Smooth muscle cell (in vitro differentiated cells): ENCODE measurements at regions not wholly inside any gene's neighbourhood (a gene's known extent, or its start where the extent isn't known, plus 50 kb on each side); places are given as distances from the start of the nearest gene placed in this dataset.

Source experiments
- DNase-seq: peaks from one replicate; lab custom pipeline; 2025; ENCODE audit not compliant: unreplicated experiment; lab: John Stamatoyannopoulos, UW
- H2AFZ ChIP-seq: fragments of 200-600 bp; sonication (generic); 2 replicates; pipeline ENCODE4 v1.6.0; 2016; ENCODE audit warnings: antibody characterized with exemption, low read depth, mild to moderate bottlenecking
- H3F3A ChIP-seq: fragments of 200-600 bp; sonication (generic); 2 replicates; pipeline ENCODE4 v1.6.0; 2017; ENCODE audit warnings: antibody characterized with exemption, low read depth
- H3K27ac ChIP-seq: fragments of 200-600 bp; sonication (generic); 2 replicates; pipeline ENCODE4 v1.5.1; 2016; ENCODE audit warnings: low read depth, mild to moderate bottlenecking
- H3K27me3 ChIP-seq: fragments of 200-600 bp; sonication (generic); 2 replicates; pipeline ENCODE4 v1.6.1; 2016; ENCODE audit warnings: low read depth, mild to moderate bottlenecking
- H3K36me3 ChIP-seq: fragments of 200-600 bp; sonication (generic); 2 replicates; pipeline ENCODE4 v1.5.1; 2016; ENCODE audit warnings: low read depth
- H3K4me1 ChIP-seq: fragments of 200-600 bp; sonication (generic); 2 replicates; pipeline ENCODE4 v1.5.1; 2016; ENCODE audit warnings: low read depth
- H3K4me2 ChIP-seq: fragments of 200-600 bp; sonication (generic); 2 replicates; pipeline ENCODE4 v1.6.0; 2016; ENCODE audit warnings: mild to moderate bottlenecking
- H3K4me3 ChIP-seq: fragments of 200-600 bp; sonication (generic); 2 replicates; pipeline ENCODE4 v1.5.1; 2016; ENCODE audit warnings: mild to moderate bottlenecking
- H3K79me2 ChIP-seq: fragments of 200-600 bp; sonication (generic); 2 replicates; pipeline ENCODE4 v1.6.0; 2016; ENCODE audit warnings: low read depth, mild to moderate bottlenecking
- H3K9ac ChIP-seq: fragments of 200-600 bp; sonication (generic); 2 replicates; pipeline ENCODE4 v1.6.0; 2016; ENCODE audit warnings: low read depth
- H3K9me3 ChIP-seq: fragments of 200-600 bp; sonication (generic); replicated peaks from 2 replicates; pipeline ENCODE4 v1.5.1; 2016; ENCODE audit warnings: low read depth
- H4K20me1 ChIP-seq: fragments of 200-600 bp; sonication (generic); 2 replicates; pipeline ENCODE4 v1.6.0; 2016; ENCODE audit warnings: low read depth
- WGBS: methylation state at CpG from one replicate; pipeline ENCODE4 v1.1.7; 2016; ENCODE audit warnings: low lambda C conversion rate; 5-methylcytosine and 5-hydroxymethylcytosine counted together
- TF ChIP-seq, protein P1 (sequence below): fragments of 200-600 bp; sonication (generic); IDR thresholded peaks from 2 replicates; pipeline ENCODE4 v1.5.1; 2017; ENCODE audit warnings: borderline replicate concordance, mild to moderate bottlenecking, antibody characterized with exemption; ENCODE audit not compliant: insufficient read depth, poor library complexity, severe bottlenecking

DNA sequence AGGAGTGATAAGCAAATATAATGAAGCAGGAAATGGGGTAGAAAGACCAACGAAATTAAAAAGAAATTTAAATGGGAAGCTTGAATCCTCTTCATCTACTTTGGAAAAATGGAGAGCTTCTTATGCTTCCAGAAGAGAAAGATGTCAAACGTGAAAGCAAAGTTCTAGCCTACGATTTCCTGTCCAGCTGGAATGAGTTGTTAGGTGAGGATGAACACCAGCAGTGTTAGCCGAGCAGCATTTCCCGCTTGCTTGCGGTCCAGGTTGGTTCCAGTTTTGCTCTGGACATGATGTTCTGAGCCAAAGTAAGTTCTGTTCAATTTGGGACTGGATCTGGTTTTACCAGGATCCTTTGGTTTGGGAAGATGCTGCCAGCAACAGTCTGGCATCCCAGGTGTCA lies 78.9 kb downstream of the DACT1 start:
- Histone ChIP-seq H3K4me3 (no peak overlapping the region), H3K4me2 (peak overlapping the region; percentile 72), H3K9ac (no peak overlapping the region), H4K20me1 (no peaks in the 10 kb centered on the region), H3F3A (peaks cover 26% of the 10 kb centered on the region), H3K9me3 (no peaks in the 10 kb centered on the region), H3K4me1 (peaks cover 23% of the 10 kb centered on the region), H3K27me3 (no peaks in the 10 kb centered on the region), H3K79me2 (no peaks in the 10 kb centered on the region), H3K36me3 (no peaks in the 10 kb centered on the region), H2AFZ (no peak overlapping the region), H3K27ac (peak overlapping the region; percentile 71)
- TF ChIP-seq, protein P1, sequence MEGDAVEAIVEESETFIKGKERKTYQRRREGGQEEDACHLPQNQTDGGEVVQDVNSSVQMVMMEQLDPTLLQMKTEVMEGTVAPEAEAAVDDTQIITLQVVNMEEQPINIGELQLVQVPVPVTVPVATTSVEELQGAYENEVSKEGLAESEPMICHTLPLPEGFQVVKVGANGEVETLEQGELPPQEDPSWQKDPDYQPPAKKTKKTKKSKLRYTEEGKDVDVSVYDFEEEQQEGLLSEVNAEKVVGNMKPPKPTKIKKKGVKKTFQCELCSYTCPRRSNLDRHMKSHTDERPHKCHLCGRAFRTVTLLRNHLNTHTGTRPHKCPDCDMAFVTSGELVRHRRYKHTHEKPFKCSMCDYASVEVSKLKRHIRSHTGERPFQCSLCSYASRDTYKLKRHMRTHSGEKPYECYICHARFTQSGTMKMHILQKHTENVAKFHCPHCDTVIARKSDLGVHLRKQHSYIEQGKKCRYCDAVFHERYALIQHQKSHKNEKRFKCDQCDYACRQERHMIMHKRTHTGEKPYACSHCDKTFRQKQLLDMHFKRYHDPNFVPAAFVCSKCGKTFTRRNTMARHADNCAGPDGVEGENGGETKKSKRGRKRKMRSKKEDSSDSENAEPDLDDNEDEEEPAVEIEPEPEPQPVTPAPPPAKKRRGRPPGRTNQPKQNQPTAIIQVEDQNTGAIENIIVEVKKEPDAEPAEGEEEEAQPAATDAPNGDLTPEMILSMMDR: no peak
- WGBS: 81% methylated on average over 6 of the region's 6 CpGs
- no peak for DNase-seq

DNA sequence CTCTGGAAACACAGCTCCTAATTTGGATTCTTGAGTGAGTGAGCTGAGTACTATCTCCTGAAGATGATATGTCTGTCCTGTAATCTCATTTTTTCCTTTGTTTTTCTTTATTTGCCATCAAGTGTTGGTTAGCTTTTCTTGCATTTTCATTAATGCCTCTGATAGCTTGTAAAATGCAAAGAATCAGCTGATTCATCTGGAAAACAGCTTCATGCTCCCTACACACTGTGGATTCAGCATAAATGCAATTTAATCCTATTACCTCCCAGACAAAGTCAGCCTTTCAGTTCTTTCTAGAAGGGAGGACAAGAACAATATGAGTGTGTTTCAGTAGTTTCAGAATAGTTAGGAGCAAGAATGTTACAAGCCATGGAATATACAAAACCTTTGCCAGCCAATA lies 79.4 kb downstream of the DACT1 start:
- Histone ChIP-seq H3K9me3 (no peaks in the 10 kb centered on the region), H2AFZ (no peak overlapping the region), H4K20me1 (no peaks in the 10 kb centered on the region), H3K4me3 (no peak overlapping the region), H3K9ac (no peak overlapping the region), H3K27ac (peak overlapping the region; percentile 71), H3K4me2 (peak overlapping the region; percentile 72), H3K79me2 (no peaks in the 10 kb centered on the region), H3K4me1 (peaks cover 23% of the 10 kb centered on the region), H3F3A (peaks cover 26% of the 10 kb centered on the region), H3K36me3 (no peaks in the 10 kb centered on the region), H3K27me3 (no peaks in the 10 kb centered on the region)
- no peak for DNase-seq
- TF ChIP-seq, protein P1: no peak

DNA sequence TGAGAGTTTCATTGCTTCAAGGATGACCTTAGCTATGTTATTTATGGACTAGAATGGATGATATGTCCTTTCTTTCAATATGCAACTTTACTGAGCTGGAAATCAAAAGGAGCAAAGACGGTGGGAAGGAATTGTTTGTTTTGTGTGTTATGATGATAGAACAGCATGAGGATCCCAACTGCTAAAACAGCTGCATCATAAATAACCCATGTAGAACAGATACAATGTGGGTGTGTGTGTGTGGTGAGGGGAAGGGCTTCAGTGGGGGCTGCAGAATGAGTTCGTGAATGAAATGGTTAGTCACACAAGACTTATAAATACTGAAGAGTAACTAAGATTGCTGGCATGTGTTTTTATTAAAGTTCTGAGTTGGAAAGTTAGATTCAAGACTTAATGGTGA lies 80.1 kb downstream of the DACT1 start:
- Histone ChIP-seq H4K20me1 (no peaks in the 10 kb centered on the region), H3K9ac (no peak overlapping the region), H3K4me2 (peak overlapping the region; percentile 72), H3K4me1 (peaks cover 23% of the 10 kb centered on the region), H3K9me3 (no peaks in the 10 kb centered on the region), H2AFZ (no peak overlapping the region), H3K27me3 (no peaks in the 10 kb centered on the region), H3K79me2 (no peaks in the 10 kb centered on the region), H3K4me3 (no peak overlapping the region), H3K27ac (peak overlapping the region; percentile 71), H3K36me3 (no peaks in the 10 kb centered on the region), H3F3A (peaks cover 26% of the 10 kb centered on the region)
- no peak for DNase-seq
- TF ChIP-seq, protein P1: no peak
- WGBS: 29% methylated on average over 2 of the region's 2 CpGs
